Epidermal melanocyte (primary cell): ENCODE measurements at regions not wholly inside any gene's neighbourhood (a gene's known extent, or its start where the extent isn't known, plus 50 kb on each side); places are given as distances from the start of the nearest gene placed in this dataset.

ENCODE experiments used
- DNase-seq: peaks from one replicate; pipeline ENCODE4 v3.0.0; 2011; ENCODE audit warnings: low spot score; ENCODE audit not compliant: insufficient read length

- no peak for DNase-seq
Observed at GRCh38 chr2:238985041-238985729, 137.3 kb downstream of the TWIST2 start.

- no peak for DNase-seq
Observed at GRCh38 chr2:238985931-238986446, 138.1 kb downstream of the TWIST2 start.

- no peak for DNase-seq
Observed at GRCh38 chr2:238986491-238987351, 138.8 kb downstream of the TWIST2 start.

- no peak for DNase-seq
Observed at GRCh38 chr2:238987352-238987981, 139.6 kb downstream of the TWIST2 start.

- DNase-seq = no peak
Observed at GRCh38 chr2:238988105-238988504, 140.2 kb downstream of the TWIST2 start.

GRCh38 chr2:238988752-238989151, 140.9 kb downstream of the TWIST2 start:
- DNase-seq = no peak

GRCh38 chr2:238989484-238989883, 141.6 kb downstream of the TWIST2 start:
- DNase-seq = no peak

- no peak for DNase-seq
Observed at GRCh38 chr2:238994432-238994831, 146.5 kb downstream of the TWIST2 start.

- no peak for DNase-seq
Observed at GRCh38 chr2:238994876-238995275, 147.0 kb downstream of the TWIST2 start.

GRCh38 chr2:238995634-238996033, 147.7 kb downstream of the TWIST2 start:
- no peak for DNase-seq

- no peak for DNase-seq
Observed at GRCh38 chr2:238996331-238997136, 148.6 kb downstream of the TWIST2 start.

GRCh38 chr2:238997137-238997390, 149.2 kb downstream of the TWIST2 start:
- DNase-seq = no peak

- no peak for DNase-seq
Observed at GRCh38 chr2:238997684-238998083, 149.8 kb downstream of the TWIST2 start.
